ENCODE measurements at regions not wholly inside any gene's neighbourhood (a gene's known extent, or its start where the extent isn't known, plus 50 kb on each side); places are given as distances from the start of the nearest gene placed in this dataset.

GRCh38 chr12:90281154-90281868, 572.7 kb upstream of the ATP2B1 start:
- H3K36me3 ChIP-seq (ENCODE audit: insufficient read depth, low read length) = no peaks in the 10 kb centered on the region
- H3K27ac ChIP-seq (ENCODE audit: low read length) = no peak overlapping the region
- H3K4me3 ChIP-seq (ENCODE audit: low read length) = no peak overlapping the region
- no peak overlapping the region for H2AFZ ChIP-seq (ENCODE audit: low read depth, low read length)
- H3K9me3 ChIP-seq (ENCODE audit: low read length) = peaks cover 8% of the 10 kb centered on the region
- H3K79me2 ChIP-seq (replicated peaks; ENCODE audit: insufficient read depth, low read length) = no peaks in the 10 kb centered on the region
- H3K9ac ChIP-seq (ENCODE audit: low read length) = no peak overlapping the region
- no peaks in the 10 kb centered on the region for H3K27me3 ChIP-seq (ENCODE audit: insufficient read depth, low read depth, low read length)
- TF ChIP-seq SMC3 (conservative IDR thresholded peaks at IDR 0.05; ENCODE audit: poor library complexity) (no peak), POLR2AphosphoS5 (IDR thresholded peaks at IDR 0.05) (no peak), MXI1 (conservative IDR thresholded peaks at IDR 0.05; ENCODE audit: poor library complexity, severe bottlenecking) (no peak), CTCF (IDR thresholded peaks at IDR 0.05; ENCODE audit: poor library complexity, severe bottlenecking) (no peak), EZH2 (IDR thresholded peaks at IDR 0.05; ENCODE audit: borderline replicate concordance, insufficient read depth, low read length, poor library complexity, severe bottlenecking) (no peak), EP300 (conservative IDR thresholded peaks at IDR 0.05; ENCODE audit: poor library complexity, severe bottlenecking) (no peak), REST (IDR thresholded peaks at IDR 0.05; ENCODE audit: borderline replicate concordance) (no peak), RAD21 (conservative IDR thresholded peaks at IDR 0.05) (no peak), TAF1 (IDR thresholded peaks at IDR 0.05; ENCODE audit: low read depth) (no peak)
- H4K20me1 ChIP-seq (ENCODE audit: insufficient read depth) = no peaks in the 10 kb centered on the region
- H3F3A ChIP-seq (ENCODE audit: insufficient read depth, low read length, poor library complexity, severe bottlenecking) = no peaks in the 10 kb centered on the region
- H3K4me2 ChIP-seq (ENCODE audit: low read length) = no peak overlapping the region
- no peaks in the 10 kb centered on the region for H3K9me2 ChIP-seq (ENCODE audit: insufficient read depth, low read length)

- H3K4me3 ChIP-seq (ENCODE audit: low read length) = no peak overlapping the region
- H3K4me2 ChIP-seq (ENCODE audit: low read length) = no peak overlapping the region
- H3K9me2 ChIP-seq (ENCODE audit: insufficient read depth, low read length) = no peaks in the 10 kb centered on the region
- no peaks in the 10 kb centered on the region for H3F3A ChIP-seq (ENCODE audit: insufficient read depth, low read length, poor library complexity, severe bottlenecking)
- peaks cover 8% of the 10 kb centered on the region for H3K9me3 ChIP-seq (ENCODE audit: low read length)
- H3K27ac ChIP-seq (ENCODE audit: low read length) = no peak overlapping the region
- no peaks in the 10 kb centered on the region for H3K27me3 ChIP-seq (ENCODE audit: insufficient read depth, low read depth, low read length)
- H3K36me3 ChIP-seq (ENCODE audit: insufficient read depth, low read length) = no peaks in the 10 kb centered on the region
- H3K79me2 ChIP-seq (replicated peaks; ENCODE audit: insufficient read depth, low read length) = no peaks in the 10 kb centered on the region
- H2AFZ ChIP-seq (ENCODE audit: low read depth, low read length) = no peak overlapping the region
- H3K9ac ChIP-seq (ENCODE audit: low read length) = no peak overlapping the region
- H4K20me1 ChIP-seq (ENCODE audit: insufficient read depth) = no peaks in the 10 kb centered on the region
- no peak for TF ChIP-seq TAF1 (IDR thresholded peaks at IDR 0.05; ENCODE audit: low read depth)
- no peak for TF ChIP-seq MXI1 (conservative IDR thresholded peaks at IDR 0.05; ENCODE audit: poor library complexity, severe bottlenecking)
- TF ChIP-seq EZH2 (IDR thresholded peaks at IDR 0.05; ENCODE audit: borderline replicate concordance, insufficient read depth, low read length, poor library complexity, severe bottlenecking) = no peak
- TF ChIP-seq EP300 (conservative IDR thresholded peaks at IDR 0.05; ENCODE audit: poor library complexity, severe bottlenecking) = no peak
- TF ChIP-seq CTCF (IDR thresholded peaks at IDR 0.05; ENCODE audit: poor library complexity, severe bottlenecking) = no peak
- no peak for TF ChIP-seq REST (IDR thresholded peaks at IDR 0.05; ENCODE audit: borderline replicate concordance)
- no peak for TF ChIP-seq POLR2AphosphoS5 (IDR thresholded peaks at IDR 0.05)
- no peak for TF ChIP-seq SMC3 (conservative IDR thresholded peaks at IDR 0.05; ENCODE audit: poor library complexity)
- TF ChIP-seq RAD21 (conservative IDR thresholded peaks at IDR 0.05) = no peak
Observed at GRCh38 chr12:90280564-90281058, 572.0 kb upstream of the ATP2B1 start.

Measured in neural cell (in vitro differentiated cells).